Prostate gland (tissue), 2 donors: ENCODE measurements at regions not wholly inside any gene's neighbourhood (a gene's known extent, or its start where the extent isn't known, plus 50 kb on each side); places are given as distances from the start of the nearest gene placed in this dataset.
"Not testable (repeated sequence)": the region's sequence is repeated elsewhere in the genome, so short reads cannot be mapped to it uniquely, and the experiment has no call there.

Source experiments
- DNase-seq: peaks from one replicate; pipeline ENCODE4 v3.0.0-alpha.2; 2019; ENCODE audit warnings: low spot score
- H3K27ac ChIP-seq, 2 donors: fragments of 200-600 bp; sonication (generic); 2 replicates each; pipeline ENCODE4 v1.5.1; 2017 to 2019
- H3K27me3 ChIP-seq: fragments of 200-600 bp; sonication (generic); replicated peaks from 2 replicates; pipeline ENCODE4 v1.5.1; 2019; ENCODE audit not compliant: insufficient read depth
- H3K36me3 ChIP-seq, 2 donors: fragments of 200-600 bp; sonication (generic); 1 replicate in 1 of 2; 2 replicates in 1 of 2; pipeline versions ENCODE4 v1.5.1 to v1.8.1; 2017 to 2019
- H3K4me1 ChIP-seq: fragments of 200-600 bp; sonication (generic); replicated peaks from 2 replicates; pipeline ENCODE4 v1.5.1; 2019
- H3K4me3 ChIP-seq, 2 donors: fragments of 200-600 bp; sonication (generic); 2 replicates each; pipeline ENCODE4 v1.5.1; 2017 to 2019
- H3K9me3 ChIP-seq: fragments of 200-600 bp; sonication (generic); 2 replicates; pipeline ENCODE4 v1.5.1; 2017
- CTCF ChIP-seq, 4 experiments: fragments of 200-600 bp in 2 of 4; fragments of 450-650 bp in 2 of 4; sonication (generic) in 2 of 4; IDR thresholded peaks; 1 replicate in 3 of 4; 2 replicates in 1 of 4; pipeline ENCODE4 v1.5.1; 2016 to 2019; ENCODE audit warnings: antibody characterized with exemption in 4 of 4, mild to moderate bottlenecking in 2 of 4, moderate library complexity in 2 of 4
- POLR2A ChIP-seq: fragments of 450-650 bp; IDR thresholded peaks from one replicate; pipeline ENCODE4 v1.6.1; 2016; ENCODE audit warnings: antibody characterized with exemption, mild to moderate bottlenecking
- POLR2AphosphoS5 ChIP-seq: sonication (generic); formaldehyde crosslinking; IDR thresholded peaks from one replicate; pipeline ENCODE4 v1.6.1; 2017; ENCODE audit warnings: antibody characterized with exemption
- WGBS: methylation state at CpG from one replicate; pipeline ENCODE4 v1.1.5; 2018; 5-methylcytosine and 5-hydroxymethylcytosine counted together
- intact Hi-C: fragments of 100-400 bp; cut with DNase I; formaldehyde crosslinking; loops from one replicate; pipeline ENCODE4 v1.14.2; 2022

- TF ChIP-seq POLR2AphosphoS5 (no peak), CTCF (IDR thresholded peaks at IDR 0.05) (no peak), POLR2A (no peak)
- DNase-seq: no peak
- Histone ChIP-seq H3K4me3 (no peak overlapping the region), H3K27me3 (no peaks in the 10 kb centered on the region), H3K36me3 (no peaks in the 10 kb centered on the region), H3K27ac (no peak overlapping the region), H3K4me1 (no peaks in the 10 kb centered on the region), H3K9me3 (no peaks in the 10 kb centered on the region)
- intact Hi-C loops: no loop called here
- WGBS: 46% methylated on average over 2 of the region's 2 CpGs
Observed at GRCh38 chr4:81781799-81782198, 310.1 kb upstream of the RASGEF1B start.

GRCh38 chr4:81777718-81778117 lies 306.0 kb upstream of the RASGEF1B start:
- H3K4me1 ChIP-seq, H3K4me3 ChIP-seq, DNase-seq, H3K9me3 ChIP-seq, intact Hi-C loops, H3K27me3 ChIP-seq, H3K36me3 ChIP-seq, H3K27ac ChIP-seq: not testable (repeated sequence)
- 81% methylated on average over 3 of the region's 3 CpGs for WGBS

- Histone ChIP-seq H3K36me3 (no peaks in the 10 kb centered on the region), H3K27me3 (no peaks in the 10 kb centered on the region), H3K4me1 (no peaks in the 10 kb centered on the region), H3K9me3 (no peaks in the 10 kb centered on the region), H3K4me3 (no peak overlapping the region), H3K27ac (no peak overlapping the region)
- no peak for DNase-seq
- TF ChIP-seq CTCF (IDR thresholded peaks at IDR 0.05) (no peak), POLR2A (no peak), POLR2AphosphoS5 (no peak)
- intact Hi-C loops: no loop called here
Observed at GRCh38 chr4:81776794-81777193, 305.1 kb upstream of the RASGEF1B start.

DNA sequence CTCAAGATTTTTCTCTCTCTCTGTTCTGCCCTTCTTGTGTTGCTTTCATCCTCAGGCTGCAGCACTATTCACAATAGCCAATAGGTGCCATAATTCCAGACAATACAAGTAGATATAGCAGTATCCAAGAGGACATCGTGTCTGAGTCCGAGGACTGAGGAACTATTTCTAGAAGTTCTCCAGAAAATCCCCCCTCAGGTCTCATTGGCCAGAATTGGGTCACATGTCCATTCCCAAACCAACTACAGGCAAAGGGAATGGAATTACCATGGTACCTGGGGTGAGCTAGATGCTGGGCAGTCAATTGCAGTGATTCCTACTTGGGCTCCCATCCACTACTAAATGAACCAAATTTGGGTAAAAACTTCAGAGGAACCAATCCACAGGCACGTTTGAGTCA lies 301.9 kb upstream of the RASGEF1B start:
- no peaks in the 10 kb centered on the region for H3K27me3 ChIP-seq
- intact Hi-C loops: no loop called here
- no peaks in the 10 kb centered on the region for H3K4me1 ChIP-seq
- WGBS: 92% methylated on average over 3 of the region's 3 CpGs
- no peak overlapping the region for H3K4me3 ChIP-seq
- H3K9me3 ChIP-seq: no peaks in the 10 kb centered on the region
- no peak overlapping the region for H3K27ac ChIP-seq
- DNase-seq: no peak
- TF ChIP-seq POLR2AphosphoS5: no peak
- no peak for TF ChIP-seq CTCF (IDR thresholded peaks at IDR 0.05)
- no peak for TF ChIP-seq POLR2A
- no peaks in the 10 kb centered on the region for H3K36me3 ChIP-seq

DNA sequence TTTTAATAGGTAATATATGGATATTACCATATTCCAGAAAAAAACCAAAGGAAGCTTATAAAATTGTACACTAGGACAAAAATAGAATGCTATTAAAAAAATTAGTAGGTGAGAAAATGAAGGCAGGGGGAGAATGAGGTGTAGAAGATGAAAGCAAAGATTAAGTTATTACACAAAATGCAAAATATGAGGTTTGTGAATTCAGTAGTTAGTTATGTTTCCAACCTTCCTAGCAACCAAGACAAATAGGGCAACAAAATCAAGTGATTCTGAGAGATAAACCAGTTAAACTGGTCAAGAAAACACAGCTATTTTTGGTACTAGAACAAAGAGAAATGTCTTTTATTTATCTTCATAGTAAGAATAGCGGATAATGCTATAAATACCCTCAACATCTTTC lies 300.0 kb upstream of the RASGEF1B start:
- no peak for DNase-seq
- 43% methylated on average over 1 of the region's 1 CpG for WGBS
- TF ChIP-seq POLR2AphosphoS5 (no peak), CTCF (IDR thresholded peaks at IDR 0.05) (no peak), POLR2A (no peak)

DNA sequence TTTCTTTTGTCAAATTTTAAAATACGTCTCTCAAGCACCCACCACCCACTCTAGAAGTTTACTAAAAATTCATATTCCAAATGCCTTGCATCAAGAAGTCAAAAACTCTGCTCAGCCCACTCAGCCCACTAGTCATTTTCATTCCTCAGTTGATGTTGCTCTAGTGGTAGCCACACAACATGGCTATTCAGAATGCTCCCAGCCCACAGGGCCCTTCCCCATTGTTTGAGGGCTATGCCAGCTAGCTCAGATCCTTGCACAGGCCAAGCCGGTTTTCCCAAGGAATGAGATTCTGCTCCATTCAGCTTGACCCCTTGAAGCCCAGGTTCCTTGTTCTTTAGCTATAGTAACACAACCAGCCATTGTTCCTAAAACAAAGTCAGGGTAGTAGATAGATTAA lies 297.5 kb upstream of the RASGEF1B start:
- Histone ChIP-seq H3K4me1 (no peaks in the 10 kb centered on the region), H3K9me3 (no peaks in the 10 kb centered on the region), H3K27me3 (no peaks in the 10 kb centered on the region), H3K27ac (no peak overlapping the region), H3K36me3 (no peaks in the 10 kb centered on the region), H3K4me3 (no peak overlapping the region)
- TF ChIP-seq POLR2AphosphoS5 (no peak), CTCF (IDR thresholded peaks at IDR 0.05) (no peak), POLR2A (no peak)
- intact Hi-C loops: no loop called here
- DNase-seq: no peak
- 92% methylated on average over 2 of the region's 2 CpGs for WGBS

More for the DNA sequence above, 300.0 kb upstream of the RASGEF1B start:
- H3K4me3 ChIP-seq: no peak overlapping the region
- no peaks in the 10 kb centered on the region for H3K36me3 ChIP-seq
- H3K27me3 ChIP-seq: no peaks in the 10 kb centered on the region
- H3K27ac ChIP-seq: no peak overlapping the region
- H3K9me3 ChIP-seq: no peaks in the 10 kb centered on the region
- intact Hi-C loops: no loop called here
- no peaks in the 10 kb centered on the region for H3K4me1 ChIP-seq
